ENCODE measurements at regions not wholly inside any gene's neighbourhood (a gene's known extent, or its start where the extent isn't known, plus 50 kb on each side); places are given as distances from the start of the nearest gene placed in this dataset.
A peak's percentile ranks its signal among the peaks of the same experiment; 100 is the strongest.

- in situ Hi-C loops (cut with MboI; ENCODE audit: low sequenced_read_pairs), result no loop called here
- no peak for ATAC-seq (ENCODE audit: low read depth)
- H4K20me1 ChIP-seq (ENCODE audit: insufficient read depth, low read length), result no peaks in the 10 kb centered on the region
- no peak overlapping the region for H3K23ac ChIP-seq (ENCODE audit: low read depth, low read length)
- 0 out of 2 replicates have a peak overlapping the region, but pooled peaks have one; percentile 21 for H2BK120ac ChIP-seq (ENCODE audit: low read depth, low read length)
- H3K4me2 ChIP-seq (ENCODE audit: low read depth, low read length), result no peak overlapping the region
- H4K8ac ChIP-seq (ENCODE audit: low read depth in 2 of 2, low read length in 2 of 2), result no peak overlapping the region
- H2AK9ac ChIP-seq (replicated peaks; ENCODE audit: low read depth, low read length, poor library complexity), result no peak overlapping the region
- WGBS, 2 experiments (ENCODE audit: extremely low coverage in 2 of 2, insufficient read length in 1 of 2), result 93% methylated on average over 3 of the region's 7 CpGs; no CpG with 5 or more reads in 1 of the 2 experiments
- peaks cover 12% of the 10 kb centered on the region for H3K4me1 ChIP-seq (ENCODE audit: control insufficient read depth, insufficient read depth, low read length)
- H3K27me3 ChIP-seq (ENCODE audit: control insufficient read depth, insufficient read depth, low read length), result no peaks in the 10 kb centered on the region
- H3K36me3 ChIP-seq (ENCODE audit: control insufficient read depth, insufficient read depth, low read length), result no peaks in the 10 kb centered on the region
- intact Hi-C loops (cut with micrococcal nuclease), result no loop called here
- ChIA-PET CTCF (interaction anchor here (0.8 kb wide), 1 partner anchor 653 kb away, joined by 3 read pairs; no protein-coding TSS in a partner anchor), POLR2A (ENCODE audit: unreplicated experiment) (no interaction called here)
- no peak for DNase-seq
- no peak overlapping the region for H3K14ac ChIP-seq (replicated peaks; ENCODE audit: low read depth, low read length)
- H3K4me3 ChIP-seq (ENCODE audit: insufficient read depth, low read depth, low read length), result no peak overlapping the region
- H2BK20ac ChIP-seq (ENCODE audit: low read depth, low read length), result peak overlapping the region; percentile 16; the same call in 1 of the 2 replicates
- H3K27ac ChIP-seq (ENCODE audit: insufficient read depth, low read length), result no peak overlapping the region
- no TSS peak for BruUV-seq (replicated peaks)
- H3K9ac ChIP-seq (ENCODE audit: low read depth, low read length), result no peak overlapping the region
- H3K18ac ChIP-seq (ENCODE audit: low read depth, low read length), result no peak overlapping the region
- H2AFZ ChIP-seq (replicated peaks; ENCODE audit: low read length, poor library complexity), result no peak overlapping the region
- peak overlapping the region; percentile 38 for H4K91ac ChIP-seq (ENCODE audit: insufficient read depth, low read depth, low read length)
- H2AK5ac ChIP-seq (ENCODE audit: low read depth, low read length), result 0 out of 2 replicates have a peak overlapping the region, but pooled peaks have one; percentile 65
- H3K9me1 ChIP-seq (ENCODE audit: insufficient read depth, low read length), result peaks cover 13% of the 10 kb centered on the region
- no peak overlapping the region for H3K56ac ChIP-seq (ENCODE audit: extremely low read depth, insufficient read depth, low read length)
- H3K79me1 ChIP-seq (ENCODE audit: low read depth in 1 of 2, low read length in 2 of 2), result no peaks in the 10 kb centered on the region
- no peaks in the 10 kb centered on the region for H3K9me3 ChIP-seq (ENCODE audit: control insufficient read depth, insufficient read depth, low read length)
- dilution Hi-C loops (cut with HindIII; ENCODE audit: low sequenced_read_pairs, unreplicated experiment), result no loop called here
- H2BK5ac ChIP-seq (ENCODE audit: low read depth, low read length, poor library complexity, severe bottlenecking), result no peak overlapping the region
- no peak overlapping the region for H3K4ac ChIP-seq (ENCODE audit: low read depth, low read length)
- no peak overlapping the region for H4K5ac ChIP-seq (ENCODE audit: low read depth, low read length)
- 0 out of 3 replicates have a peak overlapping the region, but pooled peaks have one; percentile 13 for H2BK15ac ChIP-seq (ENCODE audit: low read depth, low read length)
- TF ChIP-seq NFE2L2 (IDR thresholded peaks at IDR 0.05; ENCODE audit: low read depth, low read length), result no peak
- TF ChIP-seq CHD1 (IDR thresholded peaks at IDR 0.05; ENCODE audit: low read depth, low read length), result no peak
- TF ChIP-seq FOS (IDR thresholded peaks at IDR 0.05; ENCODE audit: low read depth, low read length), result no peak
- no peak for TF ChIP-seq MXI1 (IDR thresholded peaks at IDR 0.05; ENCODE audit: borderline replicate concordance, low read depth, low read length)
- no peak for TF ChIP-seq POLR2A (IDR thresholded peaks at IDR 0.05; ENCODE audit: low read depth, low read length)
- TF ChIP-seq CEBPB (IDR thresholded peaks at IDR 0.05; ENCODE audit: low read depth, low read length), result no peak
- TF ChIP-seq BHLHE40 (IDR thresholded peaks at IDR 0.05; ENCODE audit: low read depth, low read length), result no peak
Measured at GRCh38 chr13:106107061-106107460, 428.4 kb downstream of the EFNB2 start.

Data from IMR-90 (cell line).